ENCODE measurements at regions not wholly inside any gene's neighbourhood (a gene's known extent, or its start where the extent isn't known, plus 50 kb on each side); places are given as distances from the start of the nearest gene placed in this dataset.
"Not testable (repeated sequence)": the region's sequence is repeated elsewhere in the genome, so short reads cannot be mapped to it uniquely, and the experiment has no call there.

- not testable (repeated sequence) for TF ChIP-seq CTCF, POLR2A (IDR thresholded peaks at IDR 0.05)
These were observed 128.4 kb upstream of the C1QTNF3 start for GRCh38 chr5:34171398-34171797.

All from ovary (tissue), 3 donors.